GM18505 (cell line): ENCODE measurements at regions not wholly inside any gene's neighbourhood (a gene's known extent, or its start where the extent isn't known, plus 50 kb on each side); places are given as distances from the start of the nearest gene placed in this dataset.

Experiments used
- ATAC-seq: cut with Tn5 transposase; IDR thresholded peaks from one replicate; pipeline ENCODE4 v1.9.1; 2021; ENCODE audit not compliant: unreplicated experiment
- POLR2A ChIP-seq: IDR thresholded peaks from 4 replicates; pipeline ENCODE4 v1.6.1; 2011; ENCODE audit warnings: borderline replicate concordance; ENCODE audit not compliant: insufficient read depth, insufficient read length; ENCODE audit errors: extremely low read depth

- no peak for ATAC-seq
- TF ChIP-seq POLR2A, result no peak
These were observed 457.1 kb downstream of the GBA3 start for GRCh38 chr4:23149815-23150214.

GRCh38 chr4:23144707-23145106 is 452.0 kb downstream of the GBA3 start:
- no peak for TF ChIP-seq POLR2A
- ATAC-seq, result no peak

- peak; percentile 69 for ATAC-seq
- no peak for TF ChIP-seq POLR2A
These were observed 443.3 kb downstream of the GBA3 start for GRCh38 chr4:23135792-23136645.

- no peak for ATAC-seq
- no peak for TF ChIP-seq POLR2A
These were observed 441.6 kb downstream of the GBA3 start for GRCh38 chr4:23134331-23134730.

- no peak for TF ChIP-seq POLR2A
- ATAC-seq, result no peak
These were observed 438.1 kb downstream of the GBA3 start for GRCh38 chr4:23130845-23131244.

GRCh38 chr4:23125118-23125517 is 432.4 kb downstream of the GBA3 start:
- TF ChIP-seq POLR2A, result no peak
- no peak for ATAC-seq

GRCh38 chr4:23122666-23123400 is 430.1 kb downstream of the GBA3 start:
- ATAC-seq, result no peak
- no peak for TF ChIP-seq POLR2A

GRCh38 chr4:23120374-23120773 is 427.6 kb downstream of the GBA3 start:
- no peak for TF ChIP-seq POLR2A
- ATAC-seq, result no peak

- no peak for TF ChIP-seq POLR2A
- ATAC-seq, result no peak
These were observed 425.1 kb downstream of the GBA3 start for GRCh38 chr4:23117826-23118225.

- ATAC-seq, result no peak
- no peak for TF ChIP-seq POLR2A
These were observed 421.8 kb downstream of the GBA3 start for GRCh38 chr4:23114538-23114937.

GRCh38 chr4:23113104-23113503 is 420.4 kb downstream of the GBA3 start:
- no peak for TF ChIP-seq POLR2A
- ATAC-seq, result no peak

GRCh38 chr4:23106516-23106915 is 413.8 kb downstream of the GBA3 start:
- no peak for TF ChIP-seq POLR2A
- ATAC-seq, result no peak

GRCh38 chr4:23105759-23106370 is 413.1 kb downstream of the GBA3 start:
- no peak for ATAC-seq
- no peak for TF ChIP-seq POLR2A
